NOMO-1 treated with DMSO at 0.1 percent for 48 hours (cell line): ENCODE measurements at regions not wholly inside any gene's neighbourhood (a gene's known extent, or its start where the extent isn't known, plus 50 kb on each side); places are given as distances from the start of the nearest gene placed in this dataset.

Experiments
- DNase-seq: peaks from one replicate; lab custom pipeline; 2025; ENCODE audit not compliant: unreplicated experiment; lab: John Stamatoyannopoulos, UW

DNA sequence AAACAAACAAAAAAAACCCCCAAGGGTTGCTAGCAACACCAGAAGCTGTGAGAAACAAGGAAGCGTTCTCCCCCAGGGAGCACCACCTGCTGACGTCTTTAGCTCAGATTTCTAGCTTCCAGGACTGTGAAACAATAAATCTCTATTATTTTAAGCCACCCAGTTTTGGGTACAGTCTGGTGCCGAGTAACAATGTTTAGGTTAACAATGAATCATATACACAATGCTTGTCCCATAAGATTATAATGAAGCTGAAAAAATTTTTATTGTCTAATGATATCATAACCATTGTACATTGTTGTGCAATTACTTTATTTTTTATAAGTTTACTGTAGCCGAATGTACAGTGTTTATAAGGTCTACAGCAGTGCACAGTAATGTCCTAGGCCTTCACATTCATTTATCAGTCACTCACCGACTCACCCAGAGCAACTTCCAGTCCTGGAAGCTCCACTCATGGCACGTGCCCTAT is 72.1 kb upstream of the CAB39 start:
- no peak for DNase-seq

DNA sequence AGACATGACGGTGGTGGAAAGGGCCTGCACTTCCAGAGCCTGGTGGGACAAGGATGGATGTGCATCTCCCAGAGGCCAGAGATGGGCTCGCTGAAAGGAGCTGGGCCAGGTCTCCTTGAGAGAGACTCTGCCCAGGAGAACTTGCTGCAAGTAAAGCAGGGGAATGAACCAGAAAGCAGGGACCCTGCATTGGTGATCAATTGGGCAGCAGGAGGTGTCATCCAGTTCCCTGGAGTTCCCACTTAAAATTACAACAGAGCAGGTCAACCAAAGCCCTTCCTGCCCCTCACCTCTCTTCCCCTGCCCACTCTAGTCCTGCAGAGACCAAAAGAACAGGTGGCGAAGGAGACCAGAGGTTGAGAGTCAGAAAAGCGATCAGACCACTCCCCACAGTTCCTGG is 69.7 kb upstream of the CAB39 start:
- DNase-seq, result no peak

DNA sequence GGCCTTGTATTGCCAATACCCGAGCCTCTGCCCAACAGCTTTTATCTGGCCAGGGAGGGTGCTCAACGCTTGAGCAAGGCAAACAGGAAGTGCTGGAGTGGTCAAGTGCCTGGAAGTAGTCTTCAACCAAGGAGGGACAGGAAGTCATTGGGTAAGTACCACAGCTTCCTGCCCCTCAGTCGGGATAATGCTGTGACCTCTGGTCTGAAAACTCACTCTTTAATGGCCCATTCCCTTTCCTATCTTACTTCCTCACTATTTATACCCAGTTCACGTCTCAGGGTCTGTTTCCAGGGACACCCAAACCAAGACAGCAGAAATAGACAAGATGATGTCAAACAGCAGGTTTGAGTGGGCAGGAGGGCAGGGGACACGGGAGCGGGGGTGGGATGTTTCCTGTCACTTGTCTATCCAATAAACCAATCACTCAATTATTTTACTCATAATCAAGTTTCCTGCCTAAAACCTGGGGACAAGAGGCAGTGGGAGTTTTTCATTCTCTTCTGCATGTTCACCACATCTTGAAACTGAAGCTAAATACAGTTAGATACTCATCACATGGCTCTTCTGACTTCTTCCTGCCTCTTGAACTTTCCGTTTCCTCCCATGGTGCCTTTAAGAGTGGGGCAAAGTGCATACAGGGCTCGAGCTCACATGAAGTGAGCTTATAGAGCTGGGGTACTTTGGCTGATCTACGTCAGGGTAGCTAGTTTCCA is 68.9 kb upstream of the CAB39 start:
- peak; percentile 74 for DNase-seq

DNA sequence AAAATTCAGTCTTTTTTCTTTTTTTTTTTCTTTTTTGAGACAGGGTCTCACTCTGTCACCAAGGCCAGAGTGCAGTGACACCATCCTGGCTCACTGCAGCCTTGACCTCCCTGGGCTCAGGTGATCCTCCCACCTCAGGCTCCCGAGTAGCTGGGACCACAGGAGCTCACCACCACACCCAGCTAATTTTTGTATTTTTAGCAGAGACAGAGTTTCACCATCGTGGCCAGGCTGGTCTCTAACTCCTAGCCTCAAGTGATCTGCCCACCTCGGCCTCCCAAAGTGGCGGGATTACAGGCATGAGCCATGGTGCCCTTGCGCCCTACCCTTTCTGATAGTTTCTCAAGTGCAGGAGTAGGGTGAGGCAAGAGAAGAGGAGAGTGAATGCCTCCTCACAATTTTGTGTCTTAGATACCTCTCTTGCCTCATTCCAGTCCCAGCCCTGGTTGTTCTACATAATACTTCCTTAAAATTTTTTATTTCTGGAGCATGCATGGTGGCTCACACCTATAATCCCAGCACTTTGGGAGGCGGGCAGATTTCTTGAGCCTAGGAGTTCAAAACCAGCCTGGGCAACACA is 68.2 kb upstream of the CAB39 start:
- DNase-seq, result no peak

DNA sequence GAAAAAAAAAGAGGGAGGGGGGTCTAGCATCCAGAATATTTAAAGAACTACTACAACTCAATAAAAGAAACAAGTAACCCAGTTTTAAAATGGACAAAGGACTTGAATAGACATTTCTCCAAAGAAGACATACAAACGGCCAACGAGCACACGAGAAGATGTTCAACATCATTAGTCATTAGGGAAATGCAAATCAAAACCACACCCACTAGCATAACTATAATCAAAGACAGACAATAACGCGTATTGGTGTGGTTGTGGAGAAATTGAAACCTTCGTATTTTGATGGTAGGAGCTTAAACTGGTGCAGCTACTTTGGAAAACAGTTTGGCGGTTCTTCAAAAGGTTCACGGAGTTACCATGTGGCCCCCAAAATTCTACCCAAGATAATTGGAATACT is 64.3 kb upstream of the CAB39 start:
- DNase-seq, result no peak

DNA sequence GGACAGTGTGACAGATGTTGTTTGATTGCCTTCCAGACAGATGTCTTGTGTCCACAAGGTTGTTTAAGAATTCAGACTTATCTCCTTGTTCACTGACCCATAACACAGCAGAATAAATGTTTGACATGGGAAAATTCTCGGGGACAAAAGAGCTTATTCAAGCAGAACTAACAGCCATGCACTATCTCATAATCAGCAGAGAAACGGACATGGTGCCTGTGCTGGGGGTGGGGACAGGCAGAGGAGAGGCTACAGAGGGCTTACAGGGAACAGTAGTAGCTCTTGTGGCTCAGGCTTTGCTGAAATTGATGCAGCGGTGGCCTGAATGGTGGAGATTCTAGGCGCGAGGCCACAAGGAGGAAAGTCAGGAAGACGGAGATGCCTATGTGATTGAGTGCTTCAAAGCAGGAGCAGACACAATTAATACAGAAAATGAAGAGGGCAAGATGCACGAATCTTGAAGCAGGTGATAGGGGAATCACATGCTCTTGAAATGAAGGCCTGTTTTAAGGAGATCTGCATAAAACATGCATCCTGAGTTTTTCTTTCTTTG is 62.0 kb upstream of the CAB39 start:
- no peak for DNase-seq

DNA sequence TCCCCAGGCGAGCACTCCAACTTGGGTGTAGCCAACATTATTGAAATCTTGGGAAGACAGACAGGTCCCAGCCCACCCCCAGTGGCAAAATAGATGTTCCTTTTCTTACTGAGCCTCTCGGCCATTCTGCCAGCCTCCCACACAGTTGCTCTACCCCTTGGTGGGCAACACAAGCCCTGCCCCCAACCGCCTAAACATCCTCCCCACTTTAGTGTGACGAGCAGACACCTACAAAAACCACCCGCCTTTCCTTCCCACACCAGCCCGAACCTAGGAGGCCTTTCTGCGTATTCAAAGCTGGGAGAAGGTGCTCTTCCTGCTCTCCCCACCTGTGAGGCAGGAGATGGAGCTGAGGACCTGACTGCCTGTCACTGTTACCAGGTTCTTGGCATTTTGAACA is 58.6 kb upstream of the CAB39 start:
- DNase-seq, result no peak

DNA sequence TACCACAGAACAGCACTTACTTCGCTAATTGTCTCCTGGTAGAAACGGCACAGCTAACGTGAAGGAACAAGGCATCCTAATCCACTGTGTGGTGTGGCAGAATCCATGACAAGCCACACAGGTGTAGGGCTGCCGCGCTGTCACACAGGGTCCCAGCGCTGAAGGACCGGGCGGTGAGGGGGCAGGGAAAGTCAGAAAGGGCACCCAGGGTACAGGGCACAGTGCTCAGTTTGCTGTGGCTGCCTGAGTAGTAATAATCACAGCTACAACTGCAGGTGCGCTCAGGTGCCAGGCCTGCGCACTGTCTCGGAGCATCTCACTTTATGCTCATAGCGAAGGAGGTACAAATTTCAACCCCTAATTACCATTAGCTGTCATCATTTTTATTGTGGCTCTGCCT is 55.2 kb upstream of the CAB39 start:
- DNase-seq, result no peak

DNA sequence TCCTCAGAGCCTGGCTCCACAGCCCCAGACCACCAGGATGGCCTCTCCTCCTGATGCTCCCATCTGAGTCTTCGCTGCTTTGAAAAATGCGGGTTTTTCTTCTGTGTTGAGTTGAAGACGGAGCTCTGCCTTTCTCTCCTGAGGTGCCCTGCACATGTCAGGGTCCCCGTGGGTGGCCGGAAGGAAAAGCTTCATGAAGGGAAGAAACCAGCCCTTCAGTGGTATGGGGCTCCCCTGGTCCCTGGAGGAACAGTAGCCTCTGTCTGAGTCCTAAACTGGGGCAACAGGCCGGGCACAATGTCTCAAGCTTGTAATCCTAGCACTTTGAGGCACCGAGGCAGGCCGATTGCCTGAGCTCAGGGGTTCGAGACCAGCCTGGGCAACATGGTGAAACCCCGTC is 54.7 kb upstream of the CAB39 start:
- no peak for DNase-seq

DNA sequence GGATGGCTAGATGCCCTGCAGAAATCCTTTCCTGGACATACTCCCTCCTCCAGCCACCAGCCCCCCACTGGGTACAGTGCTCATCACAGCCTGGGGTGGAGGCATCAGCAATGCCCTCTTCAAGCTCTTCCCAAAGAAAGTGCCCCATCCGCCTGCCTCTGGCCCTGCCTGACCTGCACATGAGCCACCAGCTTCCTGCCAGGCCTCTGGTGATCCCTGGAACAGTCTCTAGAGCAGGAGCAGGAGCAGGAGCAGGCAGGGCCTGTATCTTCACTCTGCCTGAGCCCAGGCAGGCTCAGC is 54.1 kb upstream of the CAB39 start:
- DNase-seq, result no peak

DNA sequence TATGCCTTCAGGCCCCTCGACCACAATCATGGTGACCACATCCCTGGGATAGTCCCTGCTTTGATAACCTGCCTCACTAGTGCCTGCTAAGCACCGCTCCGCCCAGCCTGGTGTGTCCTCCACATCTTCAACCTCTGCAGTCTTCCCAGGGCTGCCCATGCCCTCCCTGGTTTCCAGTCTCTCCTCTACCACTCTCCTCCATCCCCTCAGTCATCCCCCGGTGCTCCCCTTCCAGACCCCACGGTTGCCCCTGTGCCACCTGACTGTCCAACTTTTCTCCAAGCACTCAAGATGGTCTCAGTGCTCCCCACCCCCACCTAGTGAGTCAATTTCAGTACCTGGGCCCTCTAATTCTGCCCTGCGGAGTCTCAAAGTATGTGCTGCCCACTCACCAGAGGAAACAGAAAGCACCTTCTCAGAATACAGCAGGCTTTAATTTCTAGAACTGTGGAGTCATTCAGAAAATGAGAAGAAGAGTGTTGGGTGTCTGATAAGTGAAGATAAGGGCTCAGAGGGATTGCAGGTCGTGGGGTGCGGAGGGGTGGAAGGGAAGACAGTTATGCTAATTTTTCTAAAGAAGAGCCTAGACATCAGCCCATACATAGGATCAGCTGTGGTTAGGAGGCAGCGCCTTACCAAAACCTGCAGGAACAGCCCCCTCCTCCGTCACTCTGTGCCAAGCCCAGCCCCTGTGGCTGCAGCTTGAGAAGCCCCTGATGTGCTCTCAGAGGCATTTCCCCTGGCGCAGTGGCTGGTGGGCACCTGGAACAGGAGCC is 53.6 kb upstream of the CAB39 start:
- no peak for DNase-seq

DNA sequence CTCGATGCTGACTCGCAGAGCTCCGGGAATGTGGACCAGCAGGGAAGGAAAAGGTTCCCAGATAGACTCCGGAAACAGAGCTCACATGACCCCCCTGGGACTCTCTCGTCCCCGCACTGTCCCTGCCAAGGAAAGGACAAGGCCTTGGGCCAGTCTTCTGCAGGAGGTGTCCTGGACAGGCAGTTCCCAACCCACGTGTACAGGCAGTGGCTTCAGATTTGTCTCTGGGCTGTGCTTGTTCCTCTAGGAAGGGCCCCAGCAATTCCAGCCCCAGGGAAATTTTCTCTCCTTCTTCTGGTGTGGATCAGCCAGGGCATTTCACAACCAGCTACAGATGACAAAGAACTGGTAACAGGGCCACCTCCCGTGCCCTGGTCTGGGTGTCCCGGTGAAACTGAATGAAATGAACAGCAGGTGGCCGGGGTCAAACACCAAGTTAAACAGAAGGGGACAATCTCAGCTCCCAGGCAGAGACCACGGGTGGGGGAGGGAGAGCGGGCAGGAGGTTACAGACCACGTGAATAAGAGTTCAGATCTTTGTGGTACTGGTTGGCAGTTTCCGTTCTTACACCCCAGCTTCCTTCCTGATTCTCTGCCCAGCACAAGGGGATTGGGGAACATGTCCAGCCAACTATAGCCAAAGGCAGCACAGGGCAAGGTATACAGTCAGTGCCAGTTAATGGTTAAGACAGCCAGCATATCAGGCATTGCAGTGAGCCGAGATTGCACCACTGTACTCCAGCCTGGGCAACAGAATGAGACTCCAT is 52.2 kb upstream of the CAB39 start:
- peak; percentile 87 for DNase-seq

DNA sequence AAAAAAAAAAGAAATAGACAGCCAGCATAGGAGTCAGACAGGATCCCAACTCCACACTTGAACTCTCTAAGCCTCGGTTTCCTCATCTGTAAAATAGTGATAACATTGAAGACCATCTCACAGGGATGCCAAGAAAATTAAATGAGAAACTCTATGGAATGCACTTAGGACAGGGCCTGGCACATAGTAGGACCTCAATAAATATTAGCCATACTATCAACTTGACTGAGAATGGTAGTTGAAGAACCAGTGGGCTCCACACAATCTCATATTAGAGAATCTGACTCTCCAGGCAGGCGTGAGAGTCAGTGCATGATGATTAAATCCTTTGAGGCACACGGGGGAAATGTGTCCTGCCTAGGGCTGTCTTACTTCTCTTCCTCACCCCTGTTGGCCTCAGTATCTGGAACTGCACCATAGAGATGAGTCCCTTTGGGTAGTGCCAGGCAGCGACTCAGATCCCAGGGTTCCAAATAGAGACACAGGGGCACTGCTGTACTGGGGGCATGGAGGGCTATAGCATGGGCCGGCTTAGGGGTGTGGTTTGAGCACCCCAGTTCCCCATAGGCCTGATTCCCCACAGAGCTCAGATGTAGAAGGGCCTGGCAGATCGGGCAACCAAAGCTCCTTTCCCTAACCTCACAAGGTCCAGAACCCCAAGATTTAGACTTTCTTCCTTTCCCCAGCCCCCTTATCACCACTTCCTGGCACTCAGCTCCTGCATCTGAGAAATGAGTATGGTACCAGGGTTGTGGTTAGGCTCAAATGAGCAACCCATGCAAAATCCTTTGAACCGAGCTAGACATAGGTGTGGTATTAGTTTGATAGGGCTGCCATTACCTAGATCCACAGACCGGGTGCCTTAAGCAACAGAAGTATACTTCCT is 51.3 kb upstream of the CAB39 start:
- DNase-seq, result no peak
